Urothelium cell line (cell line): ENCODE measurements at regions not wholly inside any gene's neighbourhood (a gene's known extent, or its start where the extent isn't known, plus 50 kb on each side); places are given as distances from the start of the nearest gene placed in this dataset.

Experiments used
- DNase-seq: peaks from one replicate; pipeline ENCODE4 v3.0.0; 2011; ENCODE audit warnings: low spot score, mixed read lengths
- FAIRE-seq: peaks from 2 replicates; lab custom pipeline; 2011; peaks lifted over from hg19 to GRCh38; lab: Jason Lieb, UNC

DNA sequence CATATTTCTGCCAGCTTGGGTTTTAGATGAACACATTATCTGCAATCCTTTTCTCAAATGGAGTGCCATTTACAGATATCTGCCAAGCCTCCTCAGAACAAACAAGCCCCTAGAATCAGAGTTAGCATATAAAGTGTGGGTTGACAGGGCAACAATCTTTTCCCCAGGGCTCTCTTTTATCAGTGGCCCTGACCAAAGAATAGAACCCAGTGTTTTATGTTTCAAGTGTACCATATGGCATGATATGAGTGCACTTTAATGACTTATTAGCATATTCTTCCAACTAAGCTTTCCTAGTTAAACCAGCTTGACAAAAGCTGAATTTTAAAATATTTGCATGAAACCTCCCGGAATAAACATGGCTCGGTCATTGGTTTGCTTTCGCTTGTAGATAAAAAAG, 57.3 kb downstream of the EVX1 start:
- no peak for DNase-seq

DNA sequence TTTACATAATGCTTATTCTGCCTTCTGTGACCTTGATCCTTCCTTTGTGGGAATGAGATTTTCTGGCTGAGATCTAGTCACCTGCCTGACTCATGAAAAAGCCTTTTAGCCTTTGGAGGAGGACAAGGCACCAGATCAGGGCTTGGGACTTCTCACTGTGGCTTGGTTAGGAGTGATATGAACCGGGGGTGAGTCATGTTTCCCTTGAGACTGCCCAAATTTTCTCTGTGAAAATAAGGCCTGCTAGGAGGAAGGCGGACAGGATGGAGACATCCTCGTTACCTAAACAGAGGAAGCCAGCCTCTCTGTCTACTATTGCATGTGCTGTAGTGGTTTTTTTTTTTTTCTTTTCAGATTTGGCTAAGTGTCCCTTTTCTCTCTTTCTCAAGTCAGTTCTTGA, 57.8 kb downstream of the EVX1 start:
- peak; percentile 58 for DNase-seq
- no peak for FAIRE-seq

More for the DNA sequence above, 57.3 kb downstream of the EVX1 start:
- FAIRE-seq, result no peak

DNA sequence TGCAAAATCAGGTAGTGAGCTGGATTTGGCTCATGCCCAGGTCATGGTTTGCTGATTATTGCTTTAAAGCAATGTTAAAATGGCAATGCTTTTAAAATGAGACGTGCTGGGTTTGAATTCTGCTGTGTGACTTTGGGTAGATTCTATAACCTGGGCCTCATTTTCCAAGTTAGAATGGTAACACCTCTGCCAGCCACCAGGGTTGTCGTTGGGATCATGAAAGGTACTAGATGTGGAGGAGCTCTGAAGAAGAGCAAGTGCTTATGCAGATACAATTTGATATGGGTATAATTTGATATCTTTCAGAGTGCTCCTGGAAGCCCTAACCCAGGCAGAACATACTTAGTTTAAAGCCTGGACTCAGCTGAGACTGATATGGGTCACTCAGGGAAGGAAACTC, 60.0 kb downstream of the EVX1 start:
- FAIRE-seq, result no peak
- DNase-seq, result no peak

DNA sequence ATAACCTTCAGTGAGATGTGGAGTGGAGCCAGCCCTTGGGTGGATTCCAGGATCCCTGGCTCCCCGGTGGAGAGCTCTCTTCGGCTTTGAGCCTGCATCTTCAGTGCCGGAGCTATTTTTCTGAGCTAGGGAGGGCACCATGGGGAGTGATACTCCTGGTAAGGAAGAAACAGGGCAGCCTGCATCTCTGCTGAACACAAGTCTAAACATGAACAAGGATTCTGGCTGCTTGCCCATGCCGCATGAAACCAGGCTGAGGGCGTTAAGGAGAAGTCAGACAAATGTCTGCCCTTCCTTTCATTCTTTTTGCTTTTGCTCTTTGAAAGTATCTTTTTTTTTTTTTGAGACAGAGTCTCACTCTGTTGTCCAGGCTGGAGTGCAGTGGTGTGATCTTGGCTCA, 60.4 kb downstream of the EVX1 start:
- peak; percentile 23 for FAIRE-seq
- no peak for DNase-seq

DNA sequence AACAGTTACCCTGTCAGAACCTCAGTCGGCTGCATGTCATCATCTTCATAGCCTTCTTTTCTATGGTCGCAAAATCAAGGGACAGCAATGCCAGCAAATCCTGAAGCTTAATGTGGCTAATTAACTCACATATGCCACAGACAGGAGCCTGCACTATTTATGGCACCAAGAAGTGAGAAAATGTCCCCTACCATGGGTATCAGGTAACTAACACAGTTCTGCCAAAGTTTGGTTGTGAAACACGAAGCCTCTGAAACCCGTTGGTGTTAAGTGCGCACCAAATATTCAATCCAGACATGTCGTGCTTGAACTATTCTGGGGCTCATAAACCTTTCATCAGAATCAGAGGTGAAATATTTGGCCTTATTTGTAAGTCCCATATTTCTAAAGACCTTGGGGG, 63.3 kb downstream of the EVX1 start:
- DNase-seq (no peak), FAIRE-seq (no peak)

DNA sequence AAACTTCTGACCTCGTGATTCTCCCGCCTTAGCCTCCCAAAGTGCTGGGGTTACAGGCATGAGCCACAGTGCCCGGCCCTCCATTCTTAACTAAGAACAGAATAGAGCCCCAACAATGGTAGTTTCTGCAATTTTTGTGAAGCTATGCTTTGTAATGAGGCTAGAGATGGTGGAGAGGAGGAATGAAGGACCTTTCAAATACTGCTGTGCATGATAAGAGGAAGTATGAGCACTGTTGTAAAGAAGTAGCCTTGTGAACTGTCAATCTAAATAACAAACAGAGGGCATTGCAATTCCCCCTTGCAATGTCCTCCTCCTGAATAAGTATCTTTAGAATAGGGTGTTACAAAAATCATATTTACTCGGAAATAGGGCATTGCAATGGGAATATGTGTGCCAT, 70.2 kb downstream of the EVX1 start:
- no peak for FAIRE-seq
- DNase-seq, result no peak

DNA sequence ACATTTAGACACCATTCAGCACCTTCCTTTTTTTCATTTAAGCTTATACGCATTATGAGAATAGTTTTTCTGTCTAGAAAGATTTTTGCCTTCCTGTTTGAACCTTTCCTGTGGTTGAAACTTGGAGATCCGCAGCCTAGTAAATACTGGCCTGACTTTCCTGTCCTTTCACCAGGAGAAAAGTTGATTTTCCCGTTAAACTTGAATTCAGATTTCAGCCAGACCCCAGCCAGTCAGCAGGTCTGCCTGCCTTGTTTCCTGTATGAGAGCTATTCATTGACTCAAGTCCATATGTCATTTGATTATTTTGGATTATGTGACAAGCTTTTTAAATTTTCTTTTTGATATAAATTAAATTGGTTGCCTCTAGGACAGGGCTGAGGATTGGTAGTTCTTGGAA, 71.5 kb downstream of the EVX1 start:
- FAIRE-seq (no peak), DNase-seq (no peak)

DNA sequence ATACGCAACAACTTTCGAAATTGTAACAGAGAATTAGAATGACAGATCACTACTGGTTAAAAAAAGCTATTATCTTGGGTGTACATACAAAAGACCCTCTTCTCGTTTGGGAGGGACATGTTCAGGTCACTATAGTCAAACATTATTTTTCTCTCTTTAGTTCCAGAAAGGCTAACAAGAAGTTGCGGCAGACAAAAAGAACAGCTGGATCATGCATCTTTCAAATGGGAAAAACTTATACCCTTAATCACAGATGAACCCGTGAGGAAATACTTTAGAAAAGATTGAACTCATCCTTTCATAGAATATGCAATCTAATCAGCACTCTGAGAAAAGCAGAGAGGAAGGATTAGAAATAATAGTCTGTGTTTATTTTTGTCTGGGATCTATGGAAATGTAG, 72.5 kb downstream of the EVX1 start:
- no peak for FAIRE-seq

DNA sequence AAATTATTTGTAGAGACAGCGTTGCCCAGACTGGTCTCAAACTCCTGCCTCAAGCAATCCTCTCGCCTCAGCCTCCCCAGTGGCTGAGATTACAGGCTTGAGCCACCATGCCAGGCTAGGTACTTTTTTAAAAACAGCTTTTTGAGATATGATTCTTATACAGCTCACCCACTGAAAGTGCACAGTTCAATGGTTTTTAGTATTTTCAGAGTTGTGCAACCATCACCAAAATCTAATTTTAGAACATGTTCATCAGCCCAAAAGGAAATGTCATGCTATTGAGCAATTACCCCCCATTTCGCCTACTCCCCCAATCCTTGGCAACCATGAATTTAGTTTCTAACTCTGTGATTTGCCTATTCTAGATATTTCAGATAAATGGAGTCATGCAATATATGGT, 73.7 kb downstream of the EVX1 start:
- DNase-seq, result no peak
- no peak for FAIRE-seq

More for the DNA sequence above, 72.5 kb downstream of the EVX1 start:
- DNase-seq, result no peak

DNA sequence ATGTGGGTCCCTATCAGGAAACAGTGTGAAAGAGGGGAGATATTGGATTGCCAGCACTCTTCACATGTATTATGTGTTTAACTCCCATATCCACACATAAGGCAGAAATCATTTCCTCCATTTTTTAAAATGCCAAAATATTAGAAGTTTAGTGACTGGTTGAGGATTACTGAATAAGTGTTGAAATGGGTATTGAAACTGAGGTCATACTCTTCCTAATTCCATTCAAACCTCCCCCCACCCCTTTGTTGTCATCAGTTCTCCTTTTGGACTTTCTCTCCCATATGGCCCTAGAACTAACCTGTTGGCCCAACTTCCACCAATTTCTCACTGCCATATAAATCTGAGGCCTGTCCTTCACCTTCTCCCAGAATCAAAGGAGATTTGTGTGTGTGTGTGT, 81.6 kb downstream of the EVX1 start:
- no peak for DNase-seq
- FAIRE-seq, result no peak

DNA sequence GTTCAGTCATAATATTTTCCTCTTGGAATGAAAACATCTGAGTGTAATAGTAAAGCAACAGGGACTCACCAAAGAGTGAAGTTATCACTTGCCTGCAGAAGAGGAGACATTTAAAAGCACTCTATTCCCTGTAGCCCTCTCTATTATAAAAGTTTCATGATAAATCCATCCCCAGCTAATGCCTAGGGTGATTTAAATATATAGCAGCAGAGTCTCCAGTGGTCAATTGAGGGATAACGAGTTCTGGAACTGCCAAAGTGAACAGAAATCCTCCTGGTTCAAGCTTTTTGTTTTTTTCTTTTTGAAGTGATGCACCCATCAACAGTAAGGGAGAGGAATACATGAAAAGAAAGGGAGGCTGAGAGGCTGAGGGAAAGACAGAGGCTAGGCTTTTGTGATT, 87.3 kb downstream of the EVX1 start:
- FAIRE-seq (no peak), DNase-seq (no peak)

DNA sequence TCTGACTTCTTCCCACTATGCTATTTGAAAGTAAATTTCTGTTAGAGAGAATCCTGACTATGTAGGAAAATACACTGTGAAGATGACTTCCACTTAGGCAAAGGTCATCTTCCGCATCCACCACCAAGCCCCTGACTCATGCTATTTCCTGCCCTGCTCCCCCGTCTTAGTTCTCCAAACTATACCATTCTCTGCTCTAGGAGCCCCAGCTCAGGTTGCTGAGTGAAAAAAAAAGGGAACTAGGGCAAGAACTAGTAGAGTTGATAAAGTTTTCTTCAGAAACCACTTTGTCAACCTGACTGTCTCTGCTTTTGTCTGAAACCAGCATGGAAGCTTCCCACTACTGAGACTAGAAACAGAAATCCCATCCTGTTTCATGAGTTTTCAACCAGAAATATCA, 96.9 kb downstream of the EVX1 start:
- FAIRE-seq (no peak), DNase-seq (no peak)

DNA sequence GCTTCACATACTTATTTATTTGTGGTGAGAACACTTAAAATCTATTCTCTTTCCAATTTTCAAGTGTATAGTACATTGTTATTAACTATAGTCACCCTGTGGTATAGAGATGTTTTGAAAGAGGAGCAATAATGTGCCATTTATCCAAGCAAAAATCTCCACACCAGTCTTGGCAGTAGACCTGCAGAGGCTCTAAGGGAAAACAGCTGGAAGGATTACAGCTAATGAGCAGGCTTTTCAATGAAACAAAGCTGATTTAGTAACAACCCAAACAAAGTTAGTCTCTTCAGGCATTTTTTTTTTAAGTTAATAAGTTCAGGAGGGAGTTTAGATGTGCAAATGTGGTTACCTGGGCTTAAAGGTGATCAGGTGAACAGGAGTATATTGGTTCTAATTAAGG, 101.9 kb downstream of the EVX1 start:
- FAIRE-seq, result no peak
- DNase-seq, result no peak

DNA sequence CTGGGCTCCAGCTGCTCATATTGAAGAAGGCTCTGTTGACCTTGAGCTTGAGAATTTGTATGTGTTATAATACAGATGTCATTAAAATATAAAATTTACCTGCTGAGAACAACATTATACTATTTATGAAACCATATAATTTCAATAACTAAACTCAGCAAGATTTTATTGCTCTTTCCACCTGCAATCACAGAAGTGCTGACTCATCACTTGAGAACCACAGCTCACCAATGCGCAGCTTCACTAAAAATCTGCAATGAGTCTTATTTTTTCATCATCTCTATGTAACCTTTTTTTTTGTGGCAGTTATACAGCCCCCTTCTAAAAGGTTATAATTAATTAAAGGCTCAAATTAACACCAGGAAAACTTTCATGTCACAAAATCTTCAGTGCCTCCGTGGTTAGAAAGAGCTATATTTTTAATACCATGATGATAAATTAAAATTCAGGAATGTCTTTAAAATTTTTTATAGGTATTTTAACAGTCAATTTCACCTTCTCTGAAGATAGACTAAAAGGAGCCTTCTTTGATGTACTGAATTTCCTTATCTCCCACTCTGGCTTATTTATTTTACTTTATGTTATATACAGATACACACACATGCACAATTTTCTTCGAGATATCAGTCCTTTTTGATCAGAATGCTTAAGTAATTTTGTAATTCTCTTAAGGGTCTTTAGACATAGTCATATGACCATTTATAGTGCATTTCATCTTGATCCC, 102.7 kb downstream of the EVX1 start:
- DNase-seq (no peak), FAIRE-seq (no peak)

DNA sequence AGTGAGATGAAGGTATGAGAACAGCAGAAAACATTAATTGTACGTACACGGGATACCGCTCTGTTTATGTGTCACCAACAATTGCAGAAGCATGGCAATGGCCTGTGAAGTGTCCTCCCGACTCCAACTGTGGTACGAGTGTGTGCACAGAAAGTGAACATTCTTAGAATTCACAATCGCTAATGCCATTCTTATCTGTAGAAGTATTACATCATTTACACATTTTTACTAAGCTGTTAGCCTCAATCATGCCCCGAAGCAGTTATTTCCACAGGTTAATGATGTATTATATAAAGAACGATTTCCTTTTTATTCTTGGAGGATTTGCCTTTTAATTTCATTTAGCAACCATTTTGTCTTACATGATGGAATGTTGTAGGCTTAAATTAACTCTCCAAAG, 103.4 kb downstream of the EVX1 start:
- FAIRE-seq, result peak; percentile 90
- DNase-seq, result no peak

DNA sequence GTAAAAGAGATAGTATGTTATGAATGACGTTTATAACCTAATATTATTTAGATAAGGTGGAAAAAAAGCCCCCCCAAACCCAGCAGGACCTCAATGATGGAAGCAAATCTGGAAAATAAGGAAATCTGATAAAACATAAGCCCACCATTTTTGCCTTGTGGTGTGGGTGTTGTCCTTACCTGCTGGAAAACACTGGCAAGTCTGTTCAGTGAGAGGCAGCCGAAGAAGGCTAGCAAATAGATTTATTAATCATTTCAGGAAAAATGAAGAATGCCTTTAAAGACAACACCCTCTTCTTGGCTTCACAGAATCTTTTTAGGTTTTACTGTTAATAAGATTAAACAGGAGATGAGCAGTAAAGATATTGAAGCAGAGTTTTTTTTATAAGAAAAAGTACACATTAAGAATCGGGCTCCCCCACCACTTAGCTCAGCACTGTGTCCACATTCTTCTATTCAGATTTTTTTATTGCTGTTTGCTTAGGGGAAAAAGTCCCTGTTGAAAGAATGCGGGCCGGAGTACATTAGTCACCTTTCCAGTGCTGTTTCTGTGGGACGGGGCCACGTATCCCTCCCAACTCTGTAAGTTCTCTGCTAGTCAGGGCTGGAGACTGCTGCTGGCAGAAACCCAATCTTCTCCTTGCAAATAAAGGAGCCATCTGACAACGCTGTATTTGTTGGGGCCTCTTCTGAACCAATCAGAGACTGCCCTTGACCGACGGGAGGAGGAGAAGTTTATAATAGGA, 104.1 kb downstream of the EVX1 start:
- FAIRE-seq (no peak), DNase-seq (peak; percentile 89)

DNA sequence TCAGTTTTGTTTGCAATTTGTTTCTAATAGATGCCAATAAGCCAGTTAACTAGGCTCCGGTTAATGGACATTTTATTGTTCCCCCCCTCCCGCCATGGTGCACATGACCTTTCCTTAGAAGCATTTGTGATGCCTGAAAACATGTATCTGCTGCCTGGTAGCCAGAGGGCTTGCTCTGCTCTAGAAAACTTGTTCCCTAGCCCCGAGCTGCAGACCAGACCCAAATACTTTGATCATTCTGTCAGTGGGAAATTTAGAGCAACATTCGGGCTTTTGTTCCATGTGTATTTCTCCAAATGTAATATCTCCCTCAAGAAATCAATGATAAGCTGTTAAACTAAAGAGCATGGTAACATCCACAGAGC, 104.7 kb downstream of the EVX1 start:
- FAIRE-seq (no peak), DNase-seq (no peak)

DNA sequence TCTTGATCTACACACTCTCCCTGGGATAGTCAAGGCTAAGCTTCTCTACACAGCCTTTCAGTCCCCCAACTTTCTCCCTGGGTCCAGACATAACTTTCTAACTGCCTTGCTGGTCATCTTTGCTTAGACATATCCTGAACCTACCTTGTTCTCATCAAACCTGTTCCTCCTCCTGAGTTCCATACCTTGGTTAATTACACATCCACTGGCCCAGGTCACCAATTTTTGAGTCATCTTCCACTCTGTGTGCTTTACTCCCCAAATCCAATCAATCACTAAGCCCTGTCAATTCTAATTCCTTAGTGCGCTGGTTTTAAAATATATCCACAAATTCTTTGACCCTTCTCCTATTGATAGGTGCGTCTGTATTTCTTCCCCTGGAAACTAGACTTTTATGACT, 107.0 kb downstream of the EVX1 start:
- no peak for DNase-seq

DNA sequence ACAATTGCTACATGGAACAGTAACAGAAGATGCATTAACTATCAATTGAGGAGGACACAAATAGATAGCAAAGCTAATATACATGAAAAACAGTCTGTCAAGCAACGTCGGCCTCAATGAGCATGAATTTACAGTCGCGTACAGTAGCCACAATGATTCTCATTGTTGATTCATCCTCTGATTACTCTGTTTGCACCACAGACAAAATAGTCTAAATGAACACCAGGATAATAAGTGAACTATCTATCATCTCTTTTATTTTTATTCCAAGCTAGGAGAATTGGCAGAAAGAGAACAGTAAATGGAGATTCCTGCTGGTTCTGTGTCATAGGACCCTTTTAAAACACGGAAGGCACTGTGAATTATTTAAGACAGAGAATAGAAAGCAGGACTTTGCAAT, 108.5 kb downstream of the EVX1 start:
- FAIRE-seq (no peak), DNase-seq (no peak)

More for the DNA sequence above, 107.0 kb downstream of the EVX1 start:
- no peak for FAIRE-seq

DNA sequence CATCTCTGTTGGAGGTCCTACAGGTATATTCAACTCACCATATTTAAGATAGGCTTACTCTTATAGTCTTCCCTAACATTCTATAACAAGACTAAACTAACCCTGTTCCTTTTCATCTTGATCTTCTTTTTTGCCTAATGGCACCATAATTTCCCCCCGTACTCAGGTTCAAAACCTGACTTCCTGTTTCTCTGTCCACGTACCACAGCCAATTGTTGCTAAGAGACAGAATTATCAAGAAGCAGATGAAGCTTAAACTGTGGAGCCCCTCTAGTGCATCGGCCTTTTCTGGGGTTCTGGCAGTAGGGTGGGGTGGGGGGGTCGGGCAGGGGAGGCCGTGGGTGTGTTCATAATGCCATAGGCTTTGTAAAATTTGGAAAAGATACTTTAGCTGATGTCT, 109.2 kb downstream of the EVX1 start:
- no peak for DNase-seq
- FAIRE-seq, result no peak

DNA sequence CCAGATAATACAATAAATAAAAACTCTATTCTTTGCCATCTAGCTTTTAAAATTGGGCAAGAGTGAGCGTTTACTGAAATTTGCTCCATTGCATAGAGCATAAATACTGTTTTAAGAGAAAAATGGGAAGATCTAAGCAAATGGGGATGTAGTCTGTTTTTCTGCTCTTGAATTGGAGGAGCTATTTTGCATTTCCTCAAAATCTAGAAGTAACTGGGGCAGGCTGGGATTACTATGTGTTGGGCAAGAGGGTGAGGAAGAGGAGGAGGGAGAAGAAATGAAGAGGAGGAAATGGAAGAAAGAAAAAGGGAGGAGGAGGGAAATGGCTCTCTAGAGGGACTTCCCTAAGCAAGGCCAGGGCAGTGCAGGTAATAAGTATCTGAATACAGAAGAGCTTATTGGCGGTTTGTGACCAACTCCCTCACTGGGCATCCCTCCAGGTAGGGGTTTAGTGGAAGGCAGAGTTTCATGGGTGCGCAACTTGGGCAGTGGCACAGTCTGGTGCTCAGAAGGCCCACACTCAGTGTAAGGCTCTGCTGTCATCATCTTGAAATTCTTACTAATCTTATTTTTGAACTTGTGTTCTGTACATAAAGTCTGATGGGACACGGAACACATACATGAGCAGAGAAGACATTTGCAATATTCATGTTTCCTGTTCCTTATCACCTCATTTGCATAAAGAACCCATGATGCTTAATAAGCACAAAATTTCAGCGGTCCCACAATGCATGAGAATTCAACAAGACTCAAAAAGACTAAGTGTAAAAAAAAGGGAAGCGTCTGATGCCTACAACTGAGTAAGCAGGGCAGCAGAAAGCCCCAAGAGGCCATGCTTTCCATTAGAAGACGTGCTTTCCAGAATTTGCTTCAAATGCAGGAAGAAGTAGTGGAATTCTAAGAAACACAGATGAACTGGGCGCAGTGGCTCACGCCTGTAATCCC, 116.9 kb downstream of the EVX1 start:
- FAIRE-seq, result no peak
- no peak for DNase-seq

DNA sequence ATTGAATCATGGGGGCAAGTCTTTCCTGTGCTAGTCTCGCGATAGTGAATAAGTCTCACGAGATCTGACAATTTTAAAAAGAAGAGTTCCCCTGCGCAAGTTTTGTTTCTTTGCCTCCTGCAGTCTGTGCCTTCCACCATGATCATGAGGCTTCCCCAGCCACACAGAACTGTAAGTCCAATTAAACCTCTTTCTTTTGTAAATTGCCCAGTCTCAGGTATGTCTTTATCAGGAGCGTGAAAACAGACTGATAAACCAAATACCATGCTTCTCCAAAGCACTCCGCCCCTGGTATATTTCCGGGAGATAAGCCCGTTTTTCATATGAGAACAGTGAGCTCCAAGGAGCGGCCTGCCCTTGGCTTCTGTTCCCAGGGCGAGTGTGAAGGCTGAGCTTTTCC, 118.9 kb downstream of the EVX1 start:
- DNase-seq (no peak), FAIRE-seq (no peak)
